ENCODE measurements at regions not wholly inside any gene's neighbourhood (a gene's known extent, or its start where the extent isn't known, plus 50 kb on each side); places are given as distances from the start of the nearest gene placed in this dataset.

- no peak for ATAC-seq
- Histone ChIP-seq H3K27ac (ENCODE audit: low read length) (no peak overlapping the region), H3K27me3 (ENCODE audit: control insufficient read depth, insufficient read depth) (no peaks in the 10 kb centered on the region), H3K4me3 (ENCODE audit: low read length) (no peak overlapping the region), H3K4me1 (ENCODE audit: control insufficient read depth, insufficient read depth, low read length) (no peaks in the 10 kb centered on the region), H3K9me3 (ENCODE audit: control insufficient read depth, low read length) (no peaks in the 10 kb centered on the region)
- no peak for DNase-seq
- WGBS: 97% methylated on average over 8 of the region's 8 CpGs
- intact Hi-C loops (cut with DNase I): no loop called here
These were observed 233.0 kb upstream of the KLF12 start for GRCh38 chr13:74367193-74367592.

GRCh38 chr13:74361274-74361673 lies 227.1 kb upstream of the KLF12 start:
- H3K9me3 ChIP-seq (ENCODE audit: control insufficient read depth, low read length): no peaks in the 10 kb centered on the region
- ATAC-seq (no peak), DNase-seq (no peak)
- no peak overlapping the region for H3K4me3 ChIP-seq (ENCODE audit: low read length)
- intact Hi-C loops (cut with DNase I): no loop called here
- H3K27me3 ChIP-seq (ENCODE audit: control insufficient read depth, insufficient read depth): no peaks in the 10 kb centered on the region
- no peak overlapping the region for H3K27ac ChIP-seq (ENCODE audit: low read length)
- WGBS: 96% methylated on average over 3 of the region's 3 CpGs
- H3K4me1 ChIP-seq (ENCODE audit: control insufficient read depth, insufficient read depth, low read length): no peaks in the 10 kb centered on the region

GRCh38 chr13:74346960-74347359 lies 212.8 kb upstream of the KLF12 start:
- no peaks in the 10 kb centered on the region for H3K27me3 ChIP-seq (ENCODE audit: control insufficient read depth, insufficient read depth)
- no peak for ATAC-seq
- H3K4me3 ChIP-seq (ENCODE audit: low read length): no peak overlapping the region
- WGBS: 47% methylated on average over 5 of the region's 5 CpGs
- intact Hi-C loops (cut with DNase I): no loop called here
- DNase-seq: peak in 1 of 3 donors; percentile 44
- no peaks in the 10 kb centered on the region for H3K9me3 ChIP-seq (ENCODE audit: control insufficient read depth, low read length)
- H3K27ac ChIP-seq (ENCODE audit: low read length): no peak overlapping the region
- no peaks in the 10 kb centered on the region for H3K4me1 ChIP-seq (ENCODE audit: control insufficient read depth, insufficient read depth, low read length)

- Histone ChIP-seq H3K27ac (ENCODE audit: low read length) (no peak overlapping the region), H3K4me1 (ENCODE audit: control insufficient read depth, insufficient read depth, low read length) (no peaks in the 10 kb centered on the region), H3K9me3 (ENCODE audit: control insufficient read depth, low read length) (no peaks in the 10 kb centered on the region), H3K27me3 (ENCODE audit: control insufficient read depth, insufficient read depth) (no peaks in the 10 kb centered on the region), H3K4me3 (ENCODE audit: low read length) (no peak overlapping the region)
- intact Hi-C loops (cut with DNase I): no loop called here
- 87% methylated on average over 1 of the region's 1 CpG for WGBS
- ATAC-seq: no peak
- no peak for DNase-seq
These were observed 204.1 kb upstream of the KLF12 start for GRCh38 chr13:74338341-74338740.

- 63% methylated on average over 1 of the region's 1 CpG for WGBS
- Histone ChIP-seq H3K4me1 (ENCODE audit: control insufficient read depth, insufficient read depth, low read length) (no peaks in the 10 kb centered on the region), H3K27me3 (ENCODE audit: control insufficient read depth, insufficient read depth) (no peaks in the 10 kb centered on the region), H3K9me3 (ENCODE audit: control insufficient read depth, low read length) (no peaks in the 10 kb centered on the region), H3K27ac (ENCODE audit: low read length) (no peak overlapping the region), H3K4me3 (ENCODE audit: low read length) (no peak overlapping the region)
- intact Hi-C loops (cut with DNase I): no loop called here
- DNase-seq: no peak
- no peak for ATAC-seq
These were observed 202.3 kb upstream of the KLF12 start for GRCh38 chr13:74336546-74336945.

GRCh38 chr13:74335370-74335769 lies 201.2 kb upstream of the KLF12 start:
- intact Hi-C loops (cut with DNase I): no loop called here
- Histone ChIP-seq H3K4me3 (ENCODE audit: low read length) (no peak overlapping the region), H3K9me3 (ENCODE audit: control insufficient read depth, low read length) (no peaks in the 10 kb centered on the region), H3K27me3 (ENCODE audit: control insufficient read depth, insufficient read depth) (no peaks in the 10 kb centered on the region), H3K27ac (ENCODE audit: low read length) (no peak overlapping the region), H3K4me1 (ENCODE audit: control insufficient read depth, insufficient read depth, low read length) (no peaks in the 10 kb centered on the region)
- peak in 1 of 2 donors; percentile 59 for ATAC-seq
- no peak for DNase-seq
- WGBS: 75% methylated on average over 2 of the region's 2 CpGs

GRCh38 chr13:74329962-74330361 lies 195.8 kb upstream of the KLF12 start:
- no peak overlapping the region for H3K4me3 ChIP-seq (ENCODE audit: low read length)
- intact Hi-C loops (cut with DNase I): no loop called here
- ATAC-seq (no peak), DNase-seq (no peak)
- no peaks in the 10 kb centered on the region for H3K4me1 ChIP-seq (ENCODE audit: control insufficient read depth, insufficient read depth, low read length)
- no peaks in the 10 kb centered on the region for H3K27me3 ChIP-seq (ENCODE audit: control insufficient read depth, insufficient read depth)
- 60% methylated on average over 4 of the region's 4 CpGs for WGBS
- H3K27ac ChIP-seq (ENCODE audit: low read length): no peak overlapping the region
- no peaks in the 10 kb centered on the region for H3K9me3 ChIP-seq (ENCODE audit: control insufficient read depth, low read length)

- ATAC-seq: peak; percentile 68 to 70
- intact Hi-C loops (cut with DNase I): no loop called here
- Histone ChIP-seq H3K4me1 (ENCODE audit: control insufficient read depth, insufficient read depth, low read length) (no peaks in the 10 kb centered on the region), H3K27ac (ENCODE audit: low read length) (no peak overlapping the region), H3K9me3 (ENCODE audit: control insufficient read depth, low read length) (no peaks in the 10 kb centered on the region), H3K4me3 (ENCODE audit: low read length) (no peak overlapping the region), H3K27me3 (ENCODE audit: control insufficient read depth, insufficient read depth) (no peaks in the 10 kb centered on the region)
- WGBS: 17% methylated on average over 3 of the region's 3 CpGs
- DNase-seq: peak in 2 of 3 donors; percentile 14 to 50
These were observed 190.9 kb upstream of the KLF12 start for GRCh38 chr13:74325106-74325505.

GRCh38 chr13:74324338-74324737 lies 190.1 kb upstream of the KLF12 start:
- intact Hi-C loops (cut with DNase I): no loop called here
- no peaks in the 10 kb centered on the region for H3K27me3 ChIP-seq (ENCODE audit: control insufficient read depth, insufficient read depth)
- H3K9me3 ChIP-seq (ENCODE audit: control insufficient read depth, low read length): no peaks in the 10 kb centered on the region
- no peaks in the 10 kb centered on the region for H3K4me1 ChIP-seq (ENCODE audit: control insufficient read depth, insufficient read depth, low read length)
- WGBS: 62% methylated on average over 1 of the region's 1 CpG
- no peak overlapping the region for H3K4me3 ChIP-seq (ENCODE audit: low read length)
- no peak overlapping the region for H3K27ac ChIP-seq (ENCODE audit: low read length)
- ATAC-seq: no peak
- DNase-seq: no peak

- intact Hi-C loops (cut with DNase I): no loop called here
- ATAC-seq (no peak), DNase-seq (no peak)
- 96% methylated on average over 2 of the region's 2 CpGs for WGBS
- H3K27me3 ChIP-seq (ENCODE audit: control insufficient read depth, insufficient read depth): no peaks in the 10 kb centered on the region
- no peaks in the 10 kb centered on the region for H3K4me1 ChIP-seq (ENCODE audit: control insufficient read depth, insufficient read depth, low read length)
- no peak overlapping the region for H3K4me3 ChIP-seq (ENCODE audit: low read length)
- no peaks in the 10 kb centered on the region for H3K9me3 ChIP-seq (ENCODE audit: control insufficient read depth, low read length)
- H3K27ac ChIP-seq (ENCODE audit: low read length): no peak overlapping the region
These were observed 188.4 kb upstream of the KLF12 start for GRCh38 chr13:74322562-74322961.

- no peak for DNase-seq
- H3K4me3 ChIP-seq (ENCODE audit: low read length): no peak overlapping the region
- no peak for ATAC-seq
- no peak overlapping the region for H3K27ac ChIP-seq (ENCODE audit: low read length)
- WGBS: 79% methylated on average over 2 of the region's 2 CpGs
- H3K9me3 ChIP-seq (ENCODE audit: control insufficient read depth, low read length): no peaks in the 10 kb centered on the region
- no peaks in the 10 kb centered on the region for H3K4me1 ChIP-seq (ENCODE audit: control insufficient read depth, insufficient read depth, low read length)
- no peaks in the 10 kb centered on the region for H3K27me3 ChIP-seq (ENCODE audit: control insufficient read depth, insufficient read depth)
- intact Hi-C loops (cut with DNase I): no loop called here
These were observed 186.1 kb upstream of the KLF12 start for GRCh38 chr13:74320282-74320681.

- intact Hi-C loops (cut with DNase I): no loop called here
- Histone ChIP-seq H3K9me3 (ENCODE audit: control insufficient read depth, low read length) (no peaks in the 10 kb centered on the region), H3K27ac (ENCODE audit: low read length) (no peak overlapping the region), H3K4me1 (ENCODE audit: control insufficient read depth, insufficient read depth, low read length) (no peaks in the 10 kb centered on the region), H3K27me3 (ENCODE audit: control insufficient read depth, insufficient read depth) (no peaks in the 10 kb centered on the region), H3K4me3 (ENCODE audit: low read length) (no peak overlapping the region)
- DNase-seq: no peak
- WGBS: 81% methylated on average over 1 of the region's 1 CpG
- ATAC-seq: no peak
These were observed 182.3 kb upstream of the KLF12 start for GRCh38 chr13:74316547-74316946.

Measured in right cardiac atrium (tissue), 5 donors.